ENCODE measurements at regions not wholly inside any gene's neighbourhood (a gene's known extent, or its start where the extent isn't known, plus 50 kb on each side); places are given as distances from the start of the nearest gene placed in this dataset.
"Not testable (repeated sequence)": the region's sequence is repeated elsewhere in the genome, so short reads cannot be mapped to it uniquely, and the experiment has no call there.

- not testable (repeated sequence) for TF ChIP-seq CTCF (IDR thresholded peaks at IDR 0.05 in 2 of 3, conservative IDR thresholded peaks at IDR 0.05 in 1 of 3; ENCODE audit: borderline replicate concordance in 1 of 3, insufficient read depth in 1 of 3, low read depth in 2 of 3, low read length in 2 of 3); REST (IDR thresholded peaks at IDR 0.05; ENCODE audit: low read depth); ZNF274 (IDR thresholded peaks at IDR 0.05; ENCODE audit: low read depth, low read length); ZFX (IDR thresholded peaks at IDR 0.05); MAX (IDR thresholded peaks at IDR 0.05); EZH2 (IDR thresholded peaks at IDR 0.05); POLR2AphosphoS5 (IDR thresholded peaks at IDR 0.05; ENCODE audit: low read depth, low read length); POLR2A (IDR thresholded peaks at IDR 0.05; ENCODE audit: borderline replicate concordance, extremely low read depth, insufficient read depth, insufficient read length); YY1 (IDR thresholded peaks at IDR 0.05; ENCODE audit: extremely low read depth, insufficient replicate concordance, low read depth, low read length); SIN3A (IDR thresholded peaks at IDR 0.05; ENCODE audit: low read depth); SRF (IDR thresholded peaks at IDR 0.05; ENCODE audit: low read depth); CEBPB (IDR thresholded peaks at IDR 0.05; ENCODE audit: low read depth)
These were observed 515.6 kb upstream of the TPTE start for GRCh38 chr21:10005791-10006190.

All from HCT116 (cell line).